HL-60 (cell line): ENCODE measurements at regions not wholly inside any gene's neighbourhood (a gene's known extent, or its start where the extent isn't known, plus 50 kb on each side); places are given as distances from the start of the nearest gene placed in this dataset.

ENCODE experiments used
- CTCF ChIP-seq: IDR thresholded peaks from one replicate; pipeline ENCODE4 v1.5.1; 2011; ENCODE audit warnings: low read length, control low read depth, inconsistent platforms; ENCODE audit not compliant: insufficient read depth
- GABPA ChIP-seq: IDR thresholded peaks from 2 replicates; pipeline ENCODE4 v1.6.1; 2012; ENCODE audit warnings: low read depth
- POLR2AphosphoS5 ChIP-seq: IDR thresholded peaks from 2 replicates; pipeline ENCODE4 v1.6.1; 2012; ENCODE audit warnings: low read depth
- REST ChIP-seq: IDR thresholded peaks from 2 replicates; pipeline ENCODE4 v1.6.1; 2012; ENCODE audit warnings: low read depth; ENCODE audit not compliant: insufficient replicate concordance

GRCh38 chrX:127490000-127490399 is 562.2 kb downstream of the ACTRT1 start:
- TF ChIP-seq CTCF (no peak), REST (no peak), GABPA (no peak), POLR2AphosphoS5 (no peak)
